ENCODE measurements at regions not wholly inside any gene's neighbourhood (a gene's known extent, or its start where the extent isn't known, plus 50 kb on each side); places are given as distances from the start of the nearest gene placed in this dataset.

- no peak overlapping the region for H3K9ac ChIP-seq (ENCODE audit: low read length)
- TF ChIP-seq CTCF (IDR thresholded peaks at IDR 0.05; ENCODE audit: insufficient read depth, low read length, poor library complexity, severe bottlenecking): peak; percentile 76
- no peak for TF ChIP-seq EZH2phosphoT487 (conservative IDR thresholded peaks at IDR 0.05; ENCODE audit: low read length)
- no peak overlapping the region for H3K4me2 ChIP-seq (ENCODE audit: low read depth, low read length, poor library complexity, severe bottlenecking)
- H3K27ac ChIP-seq (ENCODE audit: low read depth, low read length): no peak overlapping the region
- H3K27me3 ChIP-seq (ENCODE audit: low read length): no peaks in the 10 kb centered on the region
- no peaks in the 10 kb centered on the region for H3F3A ChIP-seq (ENCODE audit: insufficient read depth)
- H3K79me2 ChIP-seq (ENCODE audit: insufficient read depth, low read length): no peaks in the 10 kb centered on the region
- no peaks in the 10 kb centered on the region for H3K9me3 ChIP-seq (ENCODE audit: insufficient read depth, low read length)
- H3K4me3 ChIP-seq (ENCODE audit: insufficient read depth, low read length, poor library complexity, severe bottlenecking): no peak overlapping the region
- no peaks in the 10 kb centered on the region for H3K36me3 ChIP-seq (ENCODE audit: low read length)
- H3K9me2 ChIP-seq (replicated peaks; ENCODE audit: insufficient read depth, low read length): no peaks in the 10 kb centered on the region
- peak overlapping the region; percentile 8 for H2AFZ ChIP-seq (ENCODE audit: low read depth, low read length, severe bottlenecking)
- H4K20me1 ChIP-seq (ENCODE audit: low read depth, low read length): no peaks in the 10 kb centered on the region
Observed at GRCh38 chr16:9258423-9259051, 167.1 kb downstream of the HAPSTR1 start.

GRCh38 chr16:9259914-9260608, 168.6 kb downstream of the HAPSTR1 start:
- Histone ChIP-seq H3K9me2 (replicated peaks; ENCODE audit: insufficient read depth, low read length) (no peaks in the 10 kb centered on the region), H2AFZ (ENCODE audit: low read depth, low read length, severe bottlenecking) (no peak overlapping the region), H3K9me3 (ENCODE audit: insufficient read depth, low read length) (no peaks in the 10 kb centered on the region), H3K9ac (ENCODE audit: low read length) (no peak overlapping the region), H3K36me3 (ENCODE audit: low read length) (no peaks in the 10 kb centered on the region), H4K20me1 (ENCODE audit: low read depth, low read length) (no peaks in the 10 kb centered on the region), H3K4me3 (ENCODE audit: insufficient read depth, low read length, poor library complexity, severe bottlenecking) (no peak overlapping the region), H3K4me2 (ENCODE audit: low read depth, low read length, poor library complexity, severe bottlenecking) (no peak overlapping the region), H3K79me2 (ENCODE audit: insufficient read depth, low read length) (no peaks in the 10 kb centered on the region), H3K27me3 (ENCODE audit: low read length) (no peaks in the 10 kb centered on the region), H3F3A (ENCODE audit: insufficient read depth) (no peaks in the 10 kb centered on the region), H3K27ac (ENCODE audit: low read depth, low read length) (no peak overlapping the region)
- TF ChIP-seq CTCF (IDR thresholded peaks at IDR 0.05; ENCODE audit: insufficient read depth, low read length, poor library complexity, severe bottlenecking): no peak
- TF ChIP-seq EZH2phosphoT487 (conservative IDR thresholded peaks at IDR 0.05; ENCODE audit: low read length): no peak

GRCh38 chr16:9260666-9261065, 169.2 kb downstream of the HAPSTR1 start:
- TF ChIP-seq EZH2phosphoT487 (conservative IDR thresholded peaks at IDR 0.05; ENCODE audit: low read length) (no peak), CTCF (IDR thresholded peaks at IDR 0.05; ENCODE audit: insufficient read depth, low read length, poor library complexity, severe bottlenecking) (no peak)
- no peak overlapping the region for H3K9ac ChIP-seq (ENCODE audit: low read length)

More at GRCh38 chr16:9260666-9261065, 169.2 kb downstream of the HAPSTR1 start:
- Histone ChIP-seq H3K36me3 (ENCODE audit: low read length) (no peaks in the 10 kb centered on the region), H3K4me3 (ENCODE audit: insufficient read depth, low read length, poor library complexity, severe bottlenecking) (no peak overlapping the region), H3F3A (ENCODE audit: insufficient read depth) (no peaks in the 10 kb centered on the region), H3K4me2 (ENCODE audit: low read depth, low read length, poor library complexity, severe bottlenecking) (no peak overlapping the region), H4K20me1 (ENCODE audit: low read depth, low read length) (no peaks in the 10 kb centered on the region), H2AFZ (ENCODE audit: low read depth, low read length, severe bottlenecking) (no peak overlapping the region), H3K9me2 (replicated peaks; ENCODE audit: insufficient read depth, low read length) (no peaks in the 10 kb centered on the region), H3K9me3 (ENCODE audit: insufficient read depth, low read length) (no peaks in the 10 kb centered on the region), H3K27me3 (ENCODE audit: low read length) (no peaks in the 10 kb centered on the region), H3K79me2 (ENCODE audit: insufficient read depth, low read length) (no peaks in the 10 kb centered on the region), H3K27ac (ENCODE audit: low read depth, low read length) (no peak overlapping the region)
